Spleen (tissue), 7 donors: ENCODE measurements at regions not wholly inside any gene's neighbourhood (a gene's known extent, or its start where the extent isn't known, plus 50 kb on each side); places are given as distances from the start of the nearest gene placed in this dataset.

Experiments
- POLR2A ChIP-seq, 3 donors: fragments of 450-650 bp; IDR thresholded peaks; one replicate each; pipeline ENCODE4 v1.5.1; 2017; ENCODE audit warnings: antibody characterized with exemption in 3 of 3, mild to moderate bottlenecking in 1 of 3
- TF ChIP-seq, protein P1 (sequence below), 11 experiments: fragments of 200-600 bp in 7 of 11; fragments of 450-650 bp in 4 of 11; sonication (generic) in 4 of 11; IDR thresholded peaks in 8 of 11; conservative IDR thresholded peaks in 3 of 11; 1 replicate in 7 of 11; 2 replicates in 4 of 11; pipeline versions ENCODE4 v1.4.0 to v1.8.0; 2016 to 2021; ENCODE audit warnings: antibody characterized with exemption in 11 of 11, inconsistent platforms in 4 of 11, mild to moderate bottlenecking in 1 of 11
- donor health status: DM: no; HTN: no; CAD: no; lungs with moderate emphysema.
- donor health status: DM: no; HTN: no; CAD: no.
- donor health status: DM: no; HTN: no; CAD: no.

DNA sequence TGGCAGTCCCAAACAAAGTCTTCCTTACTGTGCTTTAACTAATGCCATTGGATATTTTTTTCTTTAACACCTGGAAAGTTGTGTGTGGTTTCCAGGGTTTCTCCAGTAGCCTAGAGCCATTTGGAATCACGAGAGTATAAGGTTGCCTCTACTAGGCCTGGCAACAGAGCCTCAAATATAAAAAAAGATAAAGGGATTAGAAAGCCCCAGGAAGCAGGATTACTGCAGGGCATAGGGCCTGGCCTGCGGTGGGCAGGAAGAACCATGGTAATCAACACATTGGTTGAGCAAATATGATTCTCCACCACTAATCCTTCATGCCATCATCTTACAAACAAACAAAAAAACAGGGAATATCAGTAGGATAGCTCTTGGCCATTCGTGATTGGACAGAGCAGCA lies 177.8 kb upstream of the GGTLC1 start:
- TF ChIP-seq, protein P1, sequence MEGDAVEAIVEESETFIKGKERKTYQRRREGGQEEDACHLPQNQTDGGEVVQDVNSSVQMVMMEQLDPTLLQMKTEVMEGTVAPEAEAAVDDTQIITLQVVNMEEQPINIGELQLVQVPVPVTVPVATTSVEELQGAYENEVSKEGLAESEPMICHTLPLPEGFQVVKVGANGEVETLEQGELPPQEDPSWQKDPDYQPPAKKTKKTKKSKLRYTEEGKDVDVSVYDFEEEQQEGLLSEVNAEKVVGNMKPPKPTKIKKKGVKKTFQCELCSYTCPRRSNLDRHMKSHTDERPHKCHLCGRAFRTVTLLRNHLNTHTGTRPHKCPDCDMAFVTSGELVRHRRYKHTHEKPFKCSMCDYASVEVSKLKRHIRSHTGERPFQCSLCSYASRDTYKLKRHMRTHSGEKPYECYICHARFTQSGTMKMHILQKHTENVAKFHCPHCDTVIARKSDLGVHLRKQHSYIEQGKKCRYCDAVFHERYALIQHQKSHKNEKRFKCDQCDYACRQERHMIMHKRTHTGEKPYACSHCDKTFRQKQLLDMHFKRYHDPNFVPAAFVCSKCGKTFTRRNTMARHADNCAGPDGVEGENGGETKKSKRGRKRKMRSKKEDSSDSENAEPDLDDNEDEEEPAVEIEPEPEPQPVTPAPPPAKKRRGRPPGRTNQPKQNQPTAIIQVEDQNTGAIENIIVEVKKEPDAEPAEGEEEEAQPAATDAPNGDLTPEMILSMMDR (IDR thresholded peaks at IDR 0.05 in 8 of 11, conservative IDR thresholded peaks at IDR 0.05 in 3 of 11), result no peak
- TF ChIP-seq POLR2A (IDR thresholded peaks at IDR 0.05), result no peak
